H1 (cell line): ENCODE measurements at regions not wholly inside any gene's neighbourhood (a gene's known extent, or its start where the extent isn't known, plus 50 kb on each side); places are given as distances from the start of the nearest gene placed in this dataset.
A peak's percentile ranks its signal among the peaks of the same experiment; 100 is the strongest.
"Not testable (repeated sequence)": the region's sequence is repeated elsewhere in the genome, so short reads cannot be mapped to it uniquely, and the experiment has no call there.

Source experiments
- CTCF ChIA-PET: fragments of 300-600 bp; sonication (Branson Sonifier 250); formaldehyde crosslinking; loops from one replicate; lab custom pipeline; 2021; ENCODE audit not compliant: partially characterized antibody; lab: Charles Lee
- POLR2A ChIA-PET: fragments of 300-600 bp; sonication (Branson Sonifier 250); formaldehyde crosslinking; loops from one replicate; lab custom pipeline; 2021; ENCODE audit warnings: inconsistent platforms; ENCODE audit not compliant: partially characterized antibody; lab: Charles Lee
- DNase-seq, 2 experiments: peaks; one replicate each; pipeline versions ENCODE4 v3.0.0 to v3.0.0-alpha.2; 2010 to 2022; ENCODE audit warnings: low spot score in 2 of 2, low read depth in 1 of 2, mixed read lengths in 1 of 2
- FAIRE-seq: peaks from 2 replicates; lab custom pipeline; 2011; peaks lifted over from hg19 to GRCh38; lab: Jason Lieb, UNC
- H2AFZ ChIP-seq: 2 replicates; pipeline ENCODE4 v1.8.1; 2012; ENCODE audit warnings: low read length, inconsistent platforms
- H2AK5ac ChIP-seq: 2 replicates; pipeline ENCODE4 v1.6.1; 2013; ENCODE audit warnings: low read depth, low read length
- H2BK120ac ChIP-seq: replicated peaks from 2 replicates; pipeline ENCODE3; 2013; ENCODE audit warnings: low read depth, low read length, inconsistent platforms
- H2BK12ac ChIP-seq: 2 replicates; pipeline ENCODE4 v1.6.1; 2013; ENCODE audit warnings: low read depth, low read length
- H2BK15ac ChIP-seq: 2 replicates; pipeline ENCODE4 v1.6.1; 2013; ENCODE audit warnings: low read length
- H2BK20ac ChIP-seq: 2 replicates; pipeline ENCODE4 v1.6.1; 2013; ENCODE audit warnings: low read length
- H2BK5ac ChIP-seq: 2 replicates; pipeline ENCODE4 v1.6.1; 2013; ENCODE audit warnings: low read depth, low read length
- H3K14ac ChIP-seq: 2 replicates; pipeline ENCODE4 v1.6.1; 2013; ENCODE audit warnings: inconsistent platforms; ENCODE audit not compliant: insufficient read length
- H3K18ac ChIP-seq: 2 replicates; pipeline ENCODE4 v1.6.1; 2013; ENCODE audit warnings: low read length; ENCODE audit errors: extremely low read depth
- H3K23ac ChIP-seq: 2 replicates; pipeline ENCODE4 v1.6.1; 2013; ENCODE audit warnings: inconsistent platforms; ENCODE audit not compliant: insufficient read length
- H3K23me2 ChIP-seq: 2 replicates; pipeline ENCODE4 v1.6.1; 2013; ENCODE audit warnings: low read depth, low read length
- H3K27ac ChIP-seq: 2 replicates; pipeline ENCODE4 v1.6.1; 2011; ENCODE audit warnings: low read depth, low read length, inconsistent platforms
- H3K27me3 ChIP-seq, 4 experiments: replicated peaks in 1 of 4; 1 replicate in 1 of 4; 2 replicates in 3 of 4; pipeline versions ENCODE4 v1.6.1 to v1.8.1; 2011 to 2013; ENCODE audit warnings: low read length in 3 of 4, mild to moderate bottlenecking in 3 of 4, inconsistent platforms in 2 of 4, mixed read lengths in 2 of 4, moderate library complexity in 1 of 4; ENCODE audit not compliant: control insufficient read depth in 3 of 4, insufficient read depth in 3 of 4; ENCODE audit errors: extremely low read depth in 1 of 4
- H3K36me3 ChIP-seq, 4 experiments: 2 replicates each; pipeline versions ENCODE4 v1.6.1 to v1.8.1; 2011 to 2013; ENCODE audit warnings: mild to moderate bottlenecking in 4 of 4, low read length in 3 of 4, moderate library complexity in 2 of 4, control low read depth in 1 of 4, inconsistent platforms in 1 of 4; ENCODE audit not compliant: insufficient read depth in 4 of 4, control insufficient read depth in 2 of 4
- H3K4ac ChIP-seq: replicated peaks from 2 replicates; pipeline ENCODE3; 2013; ENCODE audit warnings: low read length, low read depth, mixed read lengths, inconsistent platforms; ENCODE audit not compliant: insufficient read length
- H3K4me1 ChIP-seq, 4 experiments: replicated peaks in 1 of 4; 1 replicate in 1 of 4; 2 replicates in 3 of 4; pipeline versions ENCODE4 v1.6.1 to v1.8.1; 2011 to 2013; ENCODE audit warnings: low read length in 3 of 4, inconsistent platforms in 2 of 4, mixed read lengths in 1 of 4; ENCODE audit not compliant: insufficient read depth in 4 of 4, control insufficient read depth in 3 of 4
- H3K4me2 ChIP-seq, 2 experiments: 2 replicates each; pipeline versions ENCODE4 v1.6.1 to v1.8.1; 2011 to 2013; ENCODE audit warnings: low read depth in 2 of 2, low read length in 2 of 2, control low read depth in 1 of 2, inconsistent platforms in 1 of 2, mild to moderate bottlenecking in 1 of 2; ENCODE audit not compliant: insufficient read depth in 1 of 2
- H3K4me3 ChIP-seq, 4 experiments: fragments of 200-600, 300-600 bp in 1 of 4; sonication (generic), shearing (Covaris generic), sonication (Bioruptor Twin) in 1 of 4; 2 replicates each; pipeline versions ENCODE4 v1.5.1 to v1.8.1; 2011 to 2016; ENCODE audit warnings: low read length in 4 of 4, low read depth in 3 of 4, control low read depth in 2 of 4, inconsistent platforms in 2 of 4, mild to moderate bottlenecking in 2 of 4, mixed read lengths in 1 of 4, moderate library complexity in 1 of 4; ENCODE audit not compliant: insufficient read depth in 2 of 4; ENCODE audit errors: extremely low read depth in 1 of 4
- H3K56ac ChIP-seq: replicated peaks from 2 replicates; pipeline ENCODE3; 2013; ENCODE audit warnings: low read depth, mild to moderate bottlenecking, mixed read lengths, low read length, inconsistent platforms; ENCODE audit not compliant: insufficient read length
- H3K79me1 ChIP-seq: 2 replicates; pipeline ENCODE4 v1.6.1; 2013; ENCODE audit warnings: low read depth, low read length, control low read depth
- H3K79me2 ChIP-seq, 2 experiments: 2 replicates each; pipeline versions ENCODE4 v1.6.1 to v1.8.1; 2012 to 2013; ENCODE audit warnings: low read length in 2 of 2, mild to moderate bottlenecking in 2 of 2, inconsistent platforms in 1 of 2; ENCODE audit not compliant: insufficient read depth in 2 of 2, control insufficient read depth in 1 of 2
- H3K9ac ChIP-seq, 4 experiments: replicated peaks in 1 of 4; 1 replicate in 1 of 4; 2 replicates in 3 of 4; pipeline versions ENCODE4 v1.6.1 to v1.8.1; 2011 to 2013; ENCODE audit warnings: low read depth in 3 of 4, low read length in 3 of 4, control low read depth in 2 of 4, mild to moderate bottlenecking in 2 of 4, moderate library complexity in 2 of 4, inconsistent platforms in 1 of 4; ENCODE audit errors: extremely low read depth in 1 of 4
- H3K9me3 ChIP-seq, 2 experiments: 2 replicates each; pipeline versions ENCODE4 v1.6.1 to v1.8.1; 2012 to 2013; ENCODE audit warnings: mild to moderate bottlenecking in 2 of 2, moderate library complexity in 2 of 2, control low read depth in 1 of 2, inconsistent platforms in 1 of 2, low read depth in 1 of 2, low read length in 1 of 2, mixed read lengths in 1 of 2; ENCODE audit not compliant: insufficient read depth in 2 of 2
- H4K20me1 ChIP-seq, 2 experiments: replicated peaks in 1 of 2; 2 replicates each; pipeline versions ENCODE3 to v1.8.1; 2011 to 2013; ENCODE audit warnings: inconsistent platforms in 2 of 2, low read length in 2 of 2, mild to moderate bottlenecking in 1 of 2; ENCODE audit not compliant: insufficient read depth in 2 of 2, control insufficient read depth in 1 of 2
- H4K5ac ChIP-seq: 2 replicates; pipeline ENCODE4 v1.6.1; 2013; ENCODE audit warnings: low read length, low read depth, mixed read lengths, inconsistent platforms; ENCODE audit not compliant: insufficient read length
- H4K8ac ChIP-seq: 2 replicates; pipeline ENCODE4 v1.8.0; 2013; ENCODE audit warnings: mild to moderate bottlenecking, moderate library complexity, low read length, inconsistent platforms; ENCODE audit not compliant: insufficient read depth; ENCODE audit errors: extremely low read depth
- H4K91ac ChIP-seq: replicated peaks from 2 replicates; pipeline ENCODE3; 2013; ENCODE audit warnings: low read length, mixed read lengths, inconsistent platforms; ENCODE audit not compliant: insufficient read length
- WGBS, 2 experiments: shearing (Covaris generic) in 1 of 2; methylation state at CpG; one replicate each; pipeline versions ENCODE4 v1.1.6 to v1.1.7; 2013 to 2015; ENCODE audit warnings: low lambda C conversion rate in 2 of 2, mixed read lengths in 2 of 2, inconsistent platforms in 1 of 2, low coverage in 1 of 2, missing lambda C conversion rate in 1 of 2; ENCODE audit not compliant: insufficient replicate concordance in 2 of 2, insufficient coverage in 1 of 2, insufficient read length in 1 of 2; ENCODE audit errors: extremely low coverage in 1 of 2, missing lambda C conversion rate in 1 of 2; 5-methylcytosine and 5-hydroxymethylcytosine counted together

DNA sequence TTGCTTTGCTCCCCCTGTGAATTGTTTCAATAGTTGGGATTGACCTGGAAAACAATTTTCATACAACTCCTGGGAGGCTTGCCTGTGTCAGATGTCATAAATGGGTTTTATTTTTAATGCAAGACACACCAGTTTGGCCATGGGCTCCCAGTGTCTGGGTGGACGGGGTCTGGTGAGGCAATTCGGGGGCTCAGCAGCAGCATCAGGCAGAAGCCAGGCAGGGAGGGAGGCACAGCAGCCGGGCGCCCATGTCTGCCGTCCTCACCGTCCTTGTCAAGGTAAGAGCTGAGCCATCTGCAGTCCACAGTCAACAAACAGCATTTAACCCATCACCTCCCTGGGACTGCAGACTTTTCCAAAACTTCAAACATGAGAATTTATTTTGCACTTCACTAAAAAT is 150.6 kb downstream of the NPIPB11 start:
- H3K36me3 ChIP-seq, H3K14ac ChIP-seq, H3K23ac ChIP-seq, H2BK120ac ChIP-seq, H4K8ac ChIP-seq, POLR2A ChIA-PET, H3K4ac ChIP-seq, H3K27me3 ChIP-seq, H3K27ac ChIP-seq, H3K18ac ChIP-seq, H3K23me2 ChIP-seq, H3K9me3 ChIP-seq, H4K5ac ChIP-seq, H4K20me1 ChIP-seq, H2AFZ ChIP-seq, H3K79me2 ChIP-seq, H2AK5ac ChIP-seq, H3K56ac ChIP-seq, H3K4me3 ChIP-seq, H2BK5ac ChIP-seq, H4K91ac ChIP-seq, H3K79me1 ChIP-seq, H2BK15ac ChIP-seq, H2BK20ac ChIP-seq, H3K9ac ChIP-seq, H3K4me2 ChIP-seq, H2BK12ac ChIP-seq, DNase-seq: not testable (repeated sequence)
- WGBS, 2 experiments = 91% methylated on average over 6 of the region's 6 CpGs; no CpG with 5 or more reads in 1 of the 2 experiments
- peaks cover 0 to 11% (median 3%) of the 10 kb centered on the region in 4 experiments; a peak in 5 of 7 replicates for H3K4me1 ChIP-seq
- CTCF ChIA-PET = interaction anchor here (0.7 to 1.0 kb wide), 3 partner anchors 67 to 265 kb away, joined by 3 read pairs; no protein-coding TSS in a partner anchor
- peak; percentile 68 for FAIRE-seq

DNA sequence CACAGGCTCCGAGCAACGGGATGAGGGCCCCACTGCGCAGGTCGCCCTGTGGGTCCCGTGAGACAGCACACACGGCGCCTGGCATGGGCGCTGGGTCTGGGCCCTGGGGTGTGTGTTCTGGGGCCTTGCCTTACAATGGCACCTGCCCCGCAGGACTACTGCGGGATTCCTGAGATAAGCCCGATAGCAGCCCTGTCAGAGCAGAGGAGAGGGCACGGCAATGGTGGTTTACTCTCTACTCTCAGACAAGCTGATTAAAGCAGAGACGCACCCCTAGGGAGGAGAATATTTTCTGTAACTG is 151.1 kb downstream of the NPIPB11 start:
- H3K79me1 ChIP-seq, H4K5ac ChIP-seq, H3K4ac ChIP-seq, H3K18ac ChIP-seq, DNase-seq, H3K9me3 ChIP-seq, H2BK12ac ChIP-seq, H2BK20ac ChIP-seq, FAIRE-seq, H4K8ac ChIP-seq, H3K36me3 ChIP-seq, H3K79me2 ChIP-seq, H4K91ac ChIP-seq, H3K4me3 ChIP-seq, H2BK120ac ChIP-seq, POLR2A ChIA-PET, H3K14ac ChIP-seq, H4K20me1 ChIP-seq, H3K23ac ChIP-seq, H3K4me2 ChIP-seq, H3K56ac ChIP-seq, H2BK15ac ChIP-seq, H2AK5ac ChIP-seq, H2AFZ ChIP-seq, H3K9ac ChIP-seq, H3K27me3 ChIP-seq, H3K23me2 ChIP-seq, H2BK5ac ChIP-seq, H3K27ac ChIP-seq: not testable (repeated sequence)
- CTCF ChIA-PET = interaction anchor here (1.0 kb wide), 1 partner anchor 135 kb away, joined by 3 read pairs; no protein-coding TSS in a partner anchor
- 92% methylated on average over 4 of the region's 13 CpGs; no CpG with 5 or more reads in 1 of the 2 experiments for WGBS, 2 experiments
- H3K4me1 ChIP-seq = peaks cover 0 to 11% (median 3%) of the 10 kb centered on the region in 4 experiments; a peak in 5 of 7 replicates
